Panc1 (cell line): ENCODE measurements at regions not wholly inside any gene's neighbourhood (a gene's known extent, or its start where the extent isn't known, plus 50 kb on each side); places are given as distances from the start of the nearest gene placed in this dataset.

Experiments
- POLR2AphosphoS5 ChIP-seq: IDR thresholded peaks from 2 replicates; pipeline ENCODE4 v1.6.1; 2012; ENCODE audit warnings: mild to moderate bottlenecking, low read depth, low read length, moderate library complexity
- REST ChIP-seq, 2 experiments: IDR thresholded peaks; 2 replicates each; pipeline ENCODE4 v1.6.1; 2011 to 2012; ENCODE audit warnings: low read depth in 2 of 2, control low read depth in 1 of 2, low read length in 1 of 2, mild to moderate bottlenecking in 1 of 2, moderate library complexity in 1 of 2; ENCODE audit not compliant: insufficient read depth in 1 of 2
- SIN3A ChIP-seq: IDR thresholded peaks from 2 replicates; pipeline ENCODE4 v1.6.1; 2012; ENCODE audit warnings: low read depth, mild to moderate bottlenecking, low read length, moderate library complexity, borderline replicate concordance; ENCODE audit not compliant: insufficient read depth
- TF ChIP-seq, protein P1 (sequence below): fragments of 450-650 bp; IDR thresholded peaks from 2 replicates; pipeline ENCODE4 v1.5.1; 2017; ENCODE audit warnings: mild to moderate bottlenecking

- TF ChIP-seq, protein P1, sequence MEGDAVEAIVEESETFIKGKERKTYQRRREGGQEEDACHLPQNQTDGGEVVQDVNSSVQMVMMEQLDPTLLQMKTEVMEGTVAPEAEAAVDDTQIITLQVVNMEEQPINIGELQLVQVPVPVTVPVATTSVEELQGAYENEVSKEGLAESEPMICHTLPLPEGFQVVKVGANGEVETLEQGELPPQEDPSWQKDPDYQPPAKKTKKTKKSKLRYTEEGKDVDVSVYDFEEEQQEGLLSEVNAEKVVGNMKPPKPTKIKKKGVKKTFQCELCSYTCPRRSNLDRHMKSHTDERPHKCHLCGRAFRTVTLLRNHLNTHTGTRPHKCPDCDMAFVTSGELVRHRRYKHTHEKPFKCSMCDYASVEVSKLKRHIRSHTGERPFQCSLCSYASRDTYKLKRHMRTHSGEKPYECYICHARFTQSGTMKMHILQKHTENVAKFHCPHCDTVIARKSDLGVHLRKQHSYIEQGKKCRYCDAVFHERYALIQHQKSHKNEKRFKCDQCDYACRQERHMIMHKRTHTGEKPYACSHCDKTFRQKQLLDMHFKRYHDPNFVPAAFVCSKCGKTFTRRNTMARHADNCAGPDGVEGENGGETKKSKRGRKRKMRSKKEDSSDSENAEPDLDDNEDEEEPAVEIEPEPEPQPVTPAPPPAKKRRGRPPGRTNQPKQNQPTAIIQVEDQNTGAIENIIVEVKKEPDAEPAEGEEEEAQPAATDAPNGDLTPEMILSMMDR, result no peak
- no peak for TF ChIP-seq POLR2AphosphoS5
- TF ChIP-seq SIN3A, result no peak
- TF ChIP-seq REST (IDR thresholded peaks at IDR 0.05; ENCODE audit: insufficient read depth in 1 of 2, low read depth in 2 of 2, low read length in 1 of 2), result no peak
These were observed 246.0 kb upstream of the LRRN1 start for GRCh38 chr3:3553236-3553635.
